HG03520 (cell line): ENCODE measurements at regions not wholly inside any gene's neighbourhood (a gene's known extent, or its start where the extent isn't known, plus 50 kb on each side); places are given as distances from the start of the nearest gene placed in this dataset.
"Not testable (repeated sequence)": the region's sequence is repeated elsewhere in the genome, so short reads cannot be mapped to it uniquely, and the experiment has no call there.

Experiments
- ATAC-seq: cut with Tn5 transposase; IDR thresholded peaks from one replicate; pipeline ENCODE4 v1.9.1; 2021; ENCODE audit warnings: mild to moderate bottlenecking, moderate library complexity; ENCODE audit not compliant: unreplicated experiment

- no peak for ATAC-seq
Observed at GRCh38 chr1:90826024-90826423, 108.9 kb upstream of the BARHL2 start.

- no peak for ATAC-seq
Observed at GRCh38 chr1:90824551-90824950, 107.4 kb upstream of the BARHL2 start.

- ATAC-seq: no peak
Observed at GRCh38 chr1:90823686-90824085, 106.6 kb upstream of the BARHL2 start.

- ATAC-seq: no peak
Observed at GRCh38 chr1:90821788-90822359, 104.8 kb upstream of the BARHL2 start.

GRCh38 chr1:90821152-90821787 lies 104.2 kb upstream of the BARHL2 start:
- ATAC-seq: no peak

GRCh38 chr1:90820745-90821144 lies 103.6 kb upstream of the BARHL2 start:
- no peak for ATAC-seq

- no peak for ATAC-seq
Observed at GRCh38 chr1:90817399-90817798, 100.3 kb upstream of the BARHL2 start.

- not testable (repeated sequence) for ATAC-seq
Observed at GRCh38 chr1:90812237-90812636, 95.1 kb upstream of the BARHL2 start.

- not testable (repeated sequence) for ATAC-seq
Observed at GRCh38 chr1:90811444-90811950, 94.4 kb upstream of the BARHL2 start.

- ATAC-seq: no peak
Observed at GRCh38 chr1:90810681-90811080, 93.6 kb upstream of the BARHL2 start.

GRCh38 chr1:90809996-90810395 lies 92.9 kb upstream of the BARHL2 start:
- ATAC-seq: no peak

GRCh38 chr1:90809093-90809492 lies 92.0 kb upstream of the BARHL2 start:
- no peak for ATAC-seq

GRCh38 chr1:90807329-90807728 lies 90.2 kb upstream of the BARHL2 start:
- no peak for ATAC-seq

GRCh38 chr1:90802622-90803021 lies 85.5 kb upstream of the BARHL2 start:
- ATAC-seq: no peak

- ATAC-seq: no peak
Observed at GRCh38 chr1:90800012-90800717, 83.1 kb upstream of the BARHL2 start.

GRCh38 chr1:90799326-90799725 lies 82.2 kb upstream of the BARHL2 start:
- no peak for ATAC-seq

- no peak for ATAC-seq
Observed at GRCh38 chr1:90798883-90799282, 81.8 kb upstream of the BARHL2 start.

GRCh38 chr1:90798344-90798743 lies 81.2 kb upstream of the BARHL2 start:
- ATAC-seq: no peak

- ATAC-seq: no peak
Observed at GRCh38 chr1:90795431-90795830, 78.3 kb upstream of the BARHL2 start.

GRCh38 chr1:90786709-90787108 lies 69.6 kb upstream of the BARHL2 start:
- no peak for ATAC-seq

- ATAC-seq: no peak
Observed at GRCh38 chr1:90784186-90784847, 67.2 kb upstream of the BARHL2 start.

GRCh38 chr1:90783181-90783580 lies 66.1 kb upstream of the BARHL2 start:
- ATAC-seq: no peak
